GM10248 (cell line): ENCODE measurements at regions not wholly inside any gene's neighbourhood (a gene's known extent, or its start where the extent isn't known, plus 50 kb on each side); places are given as distances from the start of the nearest gene placed in this dataset.

ENCODE experiments used
- CTCF ChIA-PET: fragments of 300-600 bp; sonication (Branson Sonifier 250); formaldehyde crosslinking; extraction: SDS; loops from one replicate; lab custom pipeline; 2021; ENCODE audit warnings: antibody characterized with exemption; lab: Yijun Ruan, JAX
- POLR2A ChIA-PET: fragments of 350-650 bp; sonication (Branson Sonifier 250); formaldehyde crosslinking; extraction: SDS; loops from one replicate; lab custom pipeline; 2020; ENCODE audit warnings: antibody characterized with exemption; lab: Yijun Ruan, JAX
- DNase-seq: peaks from one replicate; pipeline ENCODE4 v3.0.0; 2012; ENCODE audit errors: extremely low spot score
- CTCF ChIP-seq: IDR thresholded peaks from 2 replicates; pipeline ENCODE4 v1.5.1; 2012; ENCODE audit warnings: mild to moderate bottlenecking, low read depth; ENCODE audit errors: extremely low read depth, missing control alignments, control extremely low read depth

- ChIA-PET CTCF (no interaction called here), POLR2A (no interaction called here)
- TF ChIP-seq CTCF = no peak
- no peak for DNase-seq
Measured at GRCh38 chr5:20660588-20660987, 672.6 kb upstream of the CDH18 start.

- TF ChIP-seq CTCF = no peak
- POLR2A ChIA-PET = no interaction called here
- no peak for DNase-seq
- CTCF ChIA-PET = no interaction called here
Measured at GRCh38 chr5:20656262-20656661, 668.3 kb upstream of the CDH18 start.

DNA sequence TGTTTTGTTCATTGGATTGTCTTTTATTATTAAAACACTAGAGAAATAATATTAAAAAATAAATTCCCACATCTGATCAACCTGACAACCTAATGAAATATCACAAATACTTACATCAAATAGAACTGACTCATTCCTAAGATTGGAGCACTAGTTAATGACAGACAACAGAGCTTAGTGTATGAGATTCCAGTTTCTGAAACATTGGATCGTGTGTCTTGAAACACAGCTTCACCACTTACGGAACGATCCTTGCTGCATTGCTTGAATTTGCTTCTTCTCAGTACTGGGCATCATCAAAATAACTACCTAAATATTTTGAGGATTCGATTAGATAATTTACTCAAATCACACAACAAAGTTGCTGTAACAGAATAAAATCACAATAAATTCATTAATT lies 667.2 kb upstream of the CDH18 start:
- no peak for DNase-seq
- TF ChIP-seq CTCF = no peak
- ChIA-PET POLR2A (no interaction called here), CTCF (no interaction called here)

DNA sequence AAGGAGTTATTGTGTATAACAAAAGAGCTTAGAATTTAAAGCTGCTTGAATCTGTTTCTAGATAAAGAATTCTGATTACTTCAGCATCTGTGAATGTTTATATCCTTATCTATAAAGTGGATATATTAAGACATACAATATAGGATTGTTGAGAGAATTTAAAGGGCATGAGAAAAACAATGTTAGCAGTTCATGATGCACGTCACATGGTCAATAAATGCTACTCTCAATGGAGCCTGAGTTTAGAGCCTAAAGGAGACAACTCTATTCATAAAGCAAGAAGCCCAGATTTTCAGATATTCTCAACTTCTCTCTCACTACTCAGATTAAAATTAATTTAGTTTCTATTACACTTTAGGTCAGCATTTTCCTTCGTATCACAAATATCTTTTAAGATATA lies 666.7 kb upstream of the CDH18 start:
- CTCF ChIA-PET = interaction anchor here (1.5 kb wide), 1 partner anchor 12 kb away, joined by 3 read pairs; no protein-coding TSS in a partner anchor

GRCh38 chr5:20654033-20654432 lies 666.0 kb upstream of the CDH18 start:
- TF ChIP-seq CTCF = no peak
- no peak for DNase-seq
- ChIA-PET POLR2A (no interaction called here), CTCF (interaction anchor here (1.5 kb wide), 1 partner anchor 11 kb away, joined by 3 read pairs; no protein-coding TSS in a partner anchor)

More for the DNA sequence above, 666.7 kb upstream of the CDH18 start:
- no peak for DNase-seq
- TF ChIP-seq CTCF = no peak
- POLR2A ChIA-PET = no interaction called here

DNA sequence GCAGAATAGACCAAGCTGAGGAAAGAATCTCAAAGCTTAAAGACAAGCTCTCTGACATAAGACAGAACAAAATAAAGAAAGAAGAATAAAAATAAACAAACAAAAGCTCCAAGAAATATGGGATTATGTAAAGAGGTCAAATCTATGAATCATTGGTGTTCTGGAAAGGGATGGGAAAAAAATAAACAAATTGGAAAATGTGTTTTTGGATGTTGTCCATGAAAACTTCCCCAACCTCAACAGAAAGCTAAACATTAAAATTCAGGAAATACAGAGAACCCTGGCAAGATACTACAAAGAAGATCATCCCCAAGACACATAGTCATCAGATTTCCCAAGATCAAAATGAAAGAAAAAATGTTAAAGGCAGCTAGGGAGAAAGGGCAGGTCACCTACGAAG lies 662.0 kb upstream of the CDH18 start:
- ChIA-PET CTCF (no interaction called here), POLR2A (no interaction called here)
- DNase-seq = no peak
- no peak for TF ChIP-seq CTCF

GRCh38 chr5:20648981-20649380 lies 661.0 kb upstream of the CDH18 start:
- POLR2A ChIA-PET = no interaction called here
- DNase-seq = no peak
- CTCF ChIA-PET = no interaction called here

More at GRCh38 chr5:20648981-20649380, 661.0 kb upstream of the CDH18 start:
- no peak for TF ChIP-seq CTCF
